ENCODE measurements at regions not wholly inside any gene's neighbourhood (a gene's known extent, or its start where the extent isn't known, plus 50 kb on each side); places are given as distances from the start of the nearest gene placed in this dataset.

DNA sequence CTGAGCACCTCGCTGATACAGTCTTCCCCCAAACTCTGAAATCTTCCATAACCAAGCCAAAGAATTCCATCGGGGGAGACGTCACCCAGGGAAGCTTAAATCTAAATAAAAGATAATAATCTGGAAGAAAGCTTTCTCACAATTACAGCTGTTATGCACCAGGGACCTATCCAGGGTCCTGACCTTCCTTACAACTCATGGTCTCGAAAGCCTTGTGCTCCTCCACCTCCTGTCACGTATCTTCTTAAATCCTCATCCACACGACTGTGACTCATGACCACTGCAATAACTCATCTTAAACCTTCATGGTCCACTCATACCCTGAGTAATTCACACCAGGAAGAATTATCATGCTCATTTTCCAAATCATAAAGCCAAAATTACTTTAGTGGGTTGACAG lies 166.8 kb upstream of the FRG1 start:
- H3K27me3 ChIP-seq (replicated peaks in 1 of 7) = no peaks in the 10 kb centered on the region
- peaks cover 0 to 9% (median 0%) of the 10 kb centered on the region in 8 donors for H3K9me3 ChIP-seq
- TF ChIP-seq, protein P1, sequence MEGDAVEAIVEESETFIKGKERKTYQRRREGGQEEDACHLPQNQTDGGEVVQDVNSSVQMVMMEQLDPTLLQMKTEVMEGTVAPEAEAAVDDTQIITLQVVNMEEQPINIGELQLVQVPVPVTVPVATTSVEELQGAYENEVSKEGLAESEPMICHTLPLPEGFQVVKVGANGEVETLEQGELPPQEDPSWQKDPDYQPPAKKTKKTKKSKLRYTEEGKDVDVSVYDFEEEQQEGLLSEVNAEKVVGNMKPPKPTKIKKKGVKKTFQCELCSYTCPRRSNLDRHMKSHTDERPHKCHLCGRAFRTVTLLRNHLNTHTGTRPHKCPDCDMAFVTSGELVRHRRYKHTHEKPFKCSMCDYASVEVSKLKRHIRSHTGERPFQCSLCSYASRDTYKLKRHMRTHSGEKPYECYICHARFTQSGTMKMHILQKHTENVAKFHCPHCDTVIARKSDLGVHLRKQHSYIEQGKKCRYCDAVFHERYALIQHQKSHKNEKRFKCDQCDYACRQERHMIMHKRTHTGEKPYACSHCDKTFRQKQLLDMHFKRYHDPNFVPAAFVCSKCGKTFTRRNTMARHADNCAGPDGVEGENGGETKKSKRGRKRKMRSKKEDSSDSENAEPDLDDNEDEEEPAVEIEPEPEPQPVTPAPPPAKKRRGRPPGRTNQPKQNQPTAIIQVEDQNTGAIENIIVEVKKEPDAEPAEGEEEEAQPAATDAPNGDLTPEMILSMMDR (IDR thresholded peaks at IDR 0.05 in 8 of 11, conservative IDR thresholded peaks at IDR 0.05 in 3 of 11) = no peak
- TF ChIP-seq POLR2AphosphoS5 (IDR thresholded peaks at IDR 0.05) = no peak
- TF ChIP-seq POLR2A (IDR thresholded peaks at IDR 0.05) = no peak
- no peak for DNase-seq
- H3K36me3 ChIP-seq = no peaks in the 10 kb centered on the region
- 50 to 78% (median 58%) methylated on average over 6 of the region's 6 CpGs for WGBS, 5 donors
- H3K27ac ChIP-seq = no peak overlapping the region
- H3K4me3 ChIP-seq = no peak overlapping the region
- H3K4me1 ChIP-seq = no peaks in the 10 kb centered on the region
- intact Hi-C loops (cut with DNase I; ENCODE audit: low total_unique reads) = no loop called here

- TF ChIP-seq POLR2A (IDR thresholded peaks at IDR 0.05) (no peak), POLR2AphosphoS5 (IDR thresholded peaks at IDR 0.05) (no peak)
- TF ChIP-seq, protein P1 (IDR thresholded peaks at IDR 0.05 in 8 of 11, conservative IDR thresholded peaks at IDR 0.05 in 3 of 11) = no peak
- 72 to 83% (median 73%) methylated on average over 7 of the region's 7 CpGs for WGBS, 5 donors
- no peak overlapping the region for H3K27ac ChIP-seq
- peaks cover 0 to 16% (median 5%) of the 10 kb centered on the region in 8 donors for H3K9me3 ChIP-seq
- intact Hi-C loops (cut with DNase I; ENCODE audit: low total_unique reads) = no loop called here
- H3K36me3 ChIP-seq = no peaks in the 10 kb centered on the region
- H3K4me1 ChIP-seq = no peaks in the 10 kb centered on the region
- H3K27me3 ChIP-seq (replicated peaks in 1 of 7) = no peaks in the 10 kb centered on the region
- DNase-seq = no peak
- H3K4me3 ChIP-seq = no peak overlapping the region
Observed at GRCh38 chr4:189779281-189779980, 161.2 kb upstream of the FRG1 start.

DNA sequence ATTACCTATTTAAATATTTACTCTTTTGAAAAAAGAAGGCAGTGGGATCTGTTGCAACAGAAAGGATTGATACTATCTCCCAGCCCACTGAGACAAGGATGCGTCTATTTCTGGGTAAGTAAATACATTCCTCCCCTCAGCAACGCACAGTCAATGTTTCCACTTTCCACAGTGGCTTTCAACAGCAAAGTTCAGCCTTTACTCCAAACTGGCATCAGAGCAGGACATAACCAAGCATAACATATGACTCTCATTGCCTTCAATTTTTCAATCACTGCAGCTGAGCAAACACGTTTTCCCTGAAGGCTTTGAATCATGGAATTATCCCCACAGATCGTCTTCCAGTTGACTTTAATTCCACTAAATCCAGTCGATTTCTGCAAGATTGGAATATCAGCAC lies 160.3 kb upstream of the FRG1 start:
- intact Hi-C loops (cut with DNase I; ENCODE audit: low total_unique reads) = no loop called here
- no peak overlapping the region for H3K27ac ChIP-seq
- no peaks in the 10 kb centered on the region for H3K4me1 ChIP-seq
- peaks cover 0 to 16% (median 5%) of the 10 kb centered on the region in 8 donors for H3K9me3 ChIP-seq
- H3K4me3 ChIP-seq = no peak overlapping the region
- H3K36me3 ChIP-seq = no peaks in the 10 kb centered on the region
- TF ChIP-seq, protein P1 (IDR thresholded peaks at IDR 0.05 in 8 of 11, conservative IDR thresholded peaks at IDR 0.05 in 3 of 11) = no peak
- no peak for TF ChIP-seq POLR2AphosphoS5 (IDR thresholded peaks at IDR 0.05)
- TF ChIP-seq POLR2A (IDR thresholded peaks at IDR 0.05) = no peak
- WGBS, 5 donors = 77 to 89% (median 79%) methylated on average over 5 of the region's 5 CpGs
- no peaks in the 10 kb centered on the region for H3K27me3 ChIP-seq (replicated peaks in 1 of 7)
- DNase-seq = no peak

DNA sequence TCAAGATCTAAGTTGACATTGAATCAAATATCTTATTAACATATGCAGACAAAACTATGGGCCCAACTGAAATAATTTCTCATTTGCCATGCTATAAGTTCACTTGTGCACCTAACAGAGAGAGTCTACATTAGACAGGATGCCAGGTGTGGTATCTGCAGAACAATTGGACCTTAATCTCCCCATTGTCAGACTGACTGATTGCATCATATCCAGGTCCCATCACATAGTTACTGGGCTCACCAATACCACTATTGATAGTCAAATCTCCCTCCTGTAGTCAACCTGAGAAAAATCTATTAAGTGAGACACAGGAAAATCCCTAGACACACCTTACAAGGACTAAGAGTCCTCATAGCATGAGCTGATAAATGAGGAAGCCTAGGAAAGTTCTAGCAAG lies 156.0 kb upstream of the FRG1 start:
- Histone ChIP-seq H3K27me3 (replicated peaks in 1 of 7) (no peaks in the 10 kb centered on the region), H3K27ac (no peak overlapping the region), H3K36me3 (no peaks in the 10 kb centered on the region), H3K9me3 (peaks cover 0 to 16% (median 5%) of the 10 kb centered on the region in 8 donors), H3K4me3 (no peak overlapping the region), H3K4me1 (no peaks in the 10 kb centered on the region)
- no peak for DNase-seq
- intact Hi-C loops (cut with DNase I; ENCODE audit: low total_unique reads) = no loop called here
- TF ChIP-seq, protein P1 (IDR thresholded peaks at IDR 0.05 in 8 of 11, conservative IDR thresholded peaks at IDR 0.05 in 3 of 11) = no peak
- TF ChIP-seq POLR2A (IDR thresholded peaks at IDR 0.05) (no peak), POLR2AphosphoS5 (IDR thresholded peaks at IDR 0.05) (no peak)

All from spleen (tissue), 11 donors.